GM10266 (cell line): ENCODE measurements at regions not wholly inside any gene's neighbourhood (a gene's known extent, or its start where the extent isn't known, plus 50 kb on each side); places are given as distances from the start of the nearest gene placed in this dataset.

Experiments used
- DNase-seq: peaks from one replicate; pipeline ENCODE4 v3.0.0; 2012; ENCODE audit errors: extremely low spot score
- TF ChIP-seq, protein P1 (sequence below): IDR thresholded peaks from 2 replicates; pipeline ENCODE4 v1.5.1; 2012; ENCODE audit warnings: mild to moderate bottlenecking, low read depth; ENCODE audit not compliant: control insufficient read depth, insufficient read depth; ENCODE audit errors: missing control alignments

DNA sequence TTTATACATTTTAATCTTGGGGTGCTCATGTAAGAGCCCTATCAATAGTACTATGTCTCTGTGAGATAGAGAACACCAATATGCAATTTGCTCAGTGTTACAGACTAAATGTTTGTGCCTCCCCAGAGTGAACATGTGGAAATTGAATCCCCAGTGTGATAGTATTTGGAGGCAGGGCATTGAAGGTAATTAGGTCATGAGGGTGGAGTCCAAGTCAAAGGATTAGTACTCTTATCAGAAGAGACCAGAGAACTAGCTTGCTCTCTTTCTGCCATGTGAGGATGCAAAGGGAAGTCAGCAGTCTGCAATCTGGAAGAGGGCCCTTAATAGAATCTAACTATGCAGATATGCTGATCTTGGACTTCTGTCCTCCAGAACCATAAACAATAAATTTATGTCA is 1317.0 kb downstream of the STIM2 start:
- TF ChIP-seq, protein P1, sequence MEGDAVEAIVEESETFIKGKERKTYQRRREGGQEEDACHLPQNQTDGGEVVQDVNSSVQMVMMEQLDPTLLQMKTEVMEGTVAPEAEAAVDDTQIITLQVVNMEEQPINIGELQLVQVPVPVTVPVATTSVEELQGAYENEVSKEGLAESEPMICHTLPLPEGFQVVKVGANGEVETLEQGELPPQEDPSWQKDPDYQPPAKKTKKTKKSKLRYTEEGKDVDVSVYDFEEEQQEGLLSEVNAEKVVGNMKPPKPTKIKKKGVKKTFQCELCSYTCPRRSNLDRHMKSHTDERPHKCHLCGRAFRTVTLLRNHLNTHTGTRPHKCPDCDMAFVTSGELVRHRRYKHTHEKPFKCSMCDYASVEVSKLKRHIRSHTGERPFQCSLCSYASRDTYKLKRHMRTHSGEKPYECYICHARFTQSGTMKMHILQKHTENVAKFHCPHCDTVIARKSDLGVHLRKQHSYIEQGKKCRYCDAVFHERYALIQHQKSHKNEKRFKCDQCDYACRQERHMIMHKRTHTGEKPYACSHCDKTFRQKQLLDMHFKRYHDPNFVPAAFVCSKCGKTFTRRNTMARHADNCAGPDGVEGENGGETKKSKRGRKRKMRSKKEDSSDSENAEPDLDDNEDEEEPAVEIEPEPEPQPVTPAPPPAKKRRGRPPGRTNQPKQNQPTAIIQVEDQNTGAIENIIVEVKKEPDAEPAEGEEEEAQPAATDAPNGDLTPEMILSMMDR, result no peak
- no peak for DNase-seq

DNA sequence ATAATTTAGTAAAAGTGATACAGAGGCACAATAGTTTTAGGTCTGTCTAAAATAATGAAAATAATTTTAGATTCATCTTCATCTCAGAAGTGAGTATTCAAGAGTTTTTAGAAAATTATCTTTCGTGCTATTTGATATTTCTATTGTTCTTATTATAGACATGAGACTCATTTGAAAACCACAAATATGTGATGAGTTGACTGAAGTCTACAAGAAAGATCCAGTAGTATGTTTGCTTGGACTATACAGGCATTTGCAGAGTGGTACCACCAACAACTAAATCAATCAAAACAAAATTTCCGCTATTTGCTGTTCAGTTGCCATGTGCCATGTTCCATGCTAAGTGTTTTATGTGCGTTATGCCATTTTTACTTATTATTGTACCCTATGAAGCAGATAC is 1318.5 kb downstream of the STIM2 start:
- TF ChIP-seq, protein P1, result no peak
- no peak for DNase-seq

GRCh38 chr4:28209371-28209924 is 1348.8 kb downstream of the STIM2 start:
- no peak for DNase-seq
- TF ChIP-seq, protein P1, result no peak

DNA sequence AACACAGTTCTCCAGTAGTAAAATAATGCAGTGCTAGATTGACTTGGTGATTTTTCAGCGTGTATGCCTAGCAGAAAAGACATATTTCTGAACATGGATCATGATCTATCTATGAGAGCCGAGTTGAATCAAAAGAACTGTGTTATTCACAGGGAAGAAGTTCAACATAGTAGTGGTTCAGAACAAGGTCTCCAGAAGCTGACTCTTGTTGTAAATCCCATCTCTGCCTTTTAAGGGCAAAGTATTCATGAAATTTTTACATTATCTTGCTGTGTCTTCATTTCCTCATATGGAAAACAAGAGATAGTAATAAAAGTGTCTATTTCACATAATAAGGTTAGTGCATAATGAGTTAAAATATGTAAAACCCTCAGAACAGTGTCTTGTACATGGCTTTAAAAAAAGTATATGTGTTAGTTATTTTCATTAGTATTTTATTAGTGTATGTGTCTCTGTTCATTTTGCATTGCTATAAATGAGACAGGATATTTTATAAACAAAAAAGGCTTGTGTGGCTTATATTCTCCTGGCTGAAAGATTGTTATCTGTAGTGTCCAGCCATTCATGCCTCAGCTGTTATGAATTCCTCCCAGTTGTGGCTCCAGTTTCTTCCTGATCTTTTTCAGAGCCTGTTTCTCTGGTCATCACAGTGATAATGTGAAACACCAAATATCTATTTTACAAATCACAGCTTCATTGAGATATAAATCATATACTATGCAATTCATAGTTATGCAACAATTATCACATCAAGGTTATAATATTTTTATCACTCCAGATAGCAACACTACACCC is 1351.2 kb downstream of the STIM2 start:
- TF ChIP-seq, protein P1, result no peak
- DNase-seq, result no peak

GRCh38 chr4:28221536-28221935 is 1360.9 kb downstream of the STIM2 start:
- TF ChIP-seq, protein P1, result no peak
- DNase-seq, result no peak

GRCh38 chr4:28225050-28225449 is 1364.4 kb downstream of the STIM2 start:
- TF ChIP-seq, protein P1, result no peak
- no peak for DNase-seq

- TF ChIP-seq, protein P1, result no peak
- no peak for DNase-seq
Observed at GRCh38 chr4:28225689-28226353, 1365.2 kb downstream of the STIM2 start.
